ENCODE measurements at regions not wholly inside any gene's neighbourhood (a gene's known extent, or its start where the extent isn't known, plus 50 kb on each side); places are given as distances from the start of the nearest gene placed in this dataset.

GRCh38 chr4:11598591-11598990, 169.9 kb upstream of the HS3ST1 start:
- H3K27me3 Mint-ChIP-seq: no peaks in the 10 kb centered on the region
- DNase-seq (no peak), ATAC-seq (no peak)
- H3K4me1 Mint-ChIP-seq: no peaks in the 10 kb centered on the region
- no peaks in the 10 kb centered on the region for H3K9me3 Mint-ChIP-seq
- H3K27ac Mint-ChIP-seq: no peak overlapping the region
- H3K36me3 Mint-ChIP-seq (ENCODE audit: low read depth): no peaks in the 10 kb centered on the region
- H3K4me3 Mint-ChIP-seq: no peak overlapping the region

GRCh38 chr4:11597506-11597905, 168.8 kb upstream of the HS3ST1 start:
- Mint-ChIP-seq H3K4me3 (no peak overlapping the region), H3K27me3 (no peaks in the 10 kb centered on the region), H3K36me3 (ENCODE audit: low read depth) (no peaks in the 10 kb centered on the region), H3K9me3 (no peaks in the 10 kb centered on the region), H3K27ac (no peak overlapping the region), H3K4me1 (no peaks in the 10 kb centered on the region)
- no peak for ATAC-seq
- no peak for DNase-seq

- H3K4me3 Mint-ChIP-seq: no peak overlapping the region
- no peaks in the 10 kb centered on the region for H3K36me3 Mint-ChIP-seq (ENCODE audit: low read depth)
- H3K27me3 Mint-ChIP-seq: no peaks in the 10 kb centered on the region
- H3K9me3 Mint-ChIP-seq: no peaks in the 10 kb centered on the region
- no peaks in the 10 kb centered on the region for H3K4me1 Mint-ChIP-seq
- DNase-seq (no peak), ATAC-seq (no peak)
- H3K27ac Mint-ChIP-seq: no peak overlapping the region
Observed at GRCh38 chr4:11596989-11597388, 168.3 kb upstream of the HS3ST1 start.

DNA sequence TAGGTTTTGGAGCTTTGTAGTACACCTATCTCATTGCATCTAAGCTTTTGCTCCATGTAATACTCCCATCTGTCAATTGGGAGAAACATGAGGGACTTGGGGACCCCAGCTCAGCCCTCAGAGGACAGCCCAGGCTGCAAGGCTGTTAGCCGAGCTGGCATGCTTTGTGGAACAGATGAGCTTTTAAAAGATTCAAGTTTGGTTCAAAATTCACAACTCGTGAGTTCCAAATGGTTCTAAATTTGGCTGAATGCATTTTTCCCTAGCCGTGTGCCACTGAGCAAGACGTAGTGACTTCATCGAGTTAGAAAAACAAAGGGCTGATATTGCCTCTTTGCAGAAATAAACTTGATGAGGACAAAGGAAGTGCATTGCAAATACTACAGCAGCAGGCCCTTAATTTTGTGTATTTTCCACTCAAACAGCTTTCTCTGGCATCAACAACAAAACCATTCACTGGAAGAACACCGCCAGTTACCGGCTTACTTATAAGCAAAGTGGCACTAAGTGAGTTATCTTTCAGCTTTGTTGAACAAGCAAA, 165.0 kb upstream of the HS3ST1 start:
- H3K36me3 Mint-ChIP-seq (ENCODE audit: low read depth): no peaks in the 10 kb centered on the region
- no peak overlapping the region for H3K27ac Mint-ChIP-seq
- no peaks in the 10 kb centered on the region for H3K27me3 Mint-ChIP-seq
- DNase-seq (no peak), ATAC-seq (no peak)
- no peaks in the 10 kb centered on the region for H3K4me1 Mint-ChIP-seq
- no peak overlapping the region for H3K4me3 Mint-ChIP-seq
- no peaks in the 10 kb centered on the region for H3K9me3 Mint-ChIP-seq

DNA sequence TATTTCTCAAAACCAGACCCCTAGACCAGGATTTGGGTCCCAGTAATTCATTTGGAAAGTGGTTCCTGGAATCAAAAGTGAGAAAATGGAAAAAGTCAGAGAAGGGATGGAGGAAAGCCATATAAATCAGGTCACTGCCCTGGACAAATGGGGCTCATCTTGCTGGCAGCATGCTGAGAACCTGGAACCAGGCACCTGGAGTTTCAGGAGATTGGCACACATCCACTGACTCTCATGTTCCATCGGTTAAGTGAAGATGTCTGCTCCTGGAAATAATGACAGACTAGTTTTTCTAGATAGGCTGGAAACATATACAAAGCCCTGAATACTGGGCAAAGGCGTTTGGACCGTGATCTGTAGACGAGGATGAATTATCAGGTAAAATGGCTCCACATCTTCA, 163.6 kb upstream of the HS3ST1 start:
- Mint-ChIP-seq H3K27ac (no peak overlapping the region), H3K4me3 (no peak overlapping the region), H3K4me1 (no peaks in the 10 kb centered on the region), H3K9me3 (no peaks in the 10 kb centered on the region), H3K36me3 (ENCODE audit: low read depth) (no peaks in the 10 kb centered on the region), H3K27me3 (no peaks in the 10 kb centered on the region)
- no peak for ATAC-seq
- DNase-seq: no peak

GRCh38 chr4:11590132-11590531, 161.4 kb upstream of the HS3ST1 start:
- Mint-ChIP-seq H3K36me3 (ENCODE audit: low read depth) (no peaks in the 10 kb centered on the region), H3K9me3 (no peaks in the 10 kb centered on the region), H3K27ac (no peak overlapping the region), H3K4me3 (no peak overlapping the region), H3K27me3 (no peaks in the 10 kb centered on the region), H3K4me1 (no peaks in the 10 kb centered on the region)
- ATAC-seq: no peak
- no peak for DNase-seq

DNA sequence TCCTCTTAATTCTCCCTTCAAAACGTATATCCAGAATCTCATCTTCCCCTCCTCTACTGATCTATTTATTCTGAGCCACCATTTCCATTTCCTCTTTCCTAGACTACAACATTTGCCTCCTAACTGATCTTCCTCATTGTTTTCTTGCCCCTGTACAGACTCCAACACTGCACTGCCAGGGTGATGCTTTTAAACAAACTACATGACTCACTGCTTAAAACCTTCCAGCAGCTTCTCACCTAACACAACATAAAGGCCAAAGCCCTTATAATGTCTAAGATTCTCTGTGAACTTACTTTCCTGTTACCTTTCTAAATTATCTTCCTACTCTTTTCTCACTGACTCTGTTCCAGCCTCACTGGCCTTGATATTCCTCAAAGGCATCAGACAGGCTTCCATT, 161.0 kb upstream of the HS3ST1 start:
- Mint-ChIP-seq H3K4me1 (no peaks in the 10 kb centered on the region), H3K36me3 (ENCODE audit: low read depth) (no peaks in the 10 kb centered on the region), H3K4me3 (no peak overlapping the region), H3K27me3 (no peaks in the 10 kb centered on the region), H3K9me3 (no peaks in the 10 kb centered on the region), H3K27ac (no peak overlapping the region)
- no peak for ATAC-seq
- no peak for DNase-seq

- no peaks in the 10 kb centered on the region for H3K4me1 Mint-ChIP-seq
- H3K9me3 Mint-ChIP-seq: no peaks in the 10 kb centered on the region
- no peaks in the 10 kb centered on the region for H3K36me3 Mint-ChIP-seq (ENCODE audit: low read depth)
- no peak for ATAC-seq
- DNase-seq: no peak
- no peak overlapping the region for H3K4me3 Mint-ChIP-seq
- H3K27ac Mint-ChIP-seq: no peak overlapping the region
- no peaks in the 10 kb centered on the region for H3K27me3 Mint-ChIP-seq
Observed at GRCh38 chr4:11587797-11588196, 159.1 kb upstream of the HS3ST1 start.

DNA sequence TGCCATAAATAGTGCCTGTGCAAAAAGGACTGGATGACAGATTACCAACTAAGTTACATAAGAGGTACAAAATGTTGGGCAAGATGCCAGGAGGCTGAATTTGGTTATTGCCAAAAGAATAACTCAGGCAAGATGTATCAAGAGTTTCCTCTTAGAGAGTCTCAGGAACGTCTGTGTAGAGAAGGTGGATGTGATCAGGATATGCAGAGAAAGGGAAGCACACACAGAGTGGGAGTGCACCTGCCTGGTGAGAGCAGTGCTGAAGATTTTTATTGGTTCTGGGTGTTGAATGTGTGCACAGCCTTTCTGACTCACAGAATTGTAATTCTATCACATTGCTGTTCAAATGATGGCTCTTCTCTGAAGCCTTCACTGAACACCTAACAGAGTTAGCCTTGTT, 156.8 kb upstream of the HS3ST1 start:
- no peak for DNase-seq
- peaks cover 4% of the 10 kb centered on the region for H3K27me3 Mint-ChIP-seq
- H3K36me3 Mint-ChIP-seq (ENCODE audit: low read depth): no peaks in the 10 kb centered on the region
- ATAC-seq: no peak
- no peaks in the 10 kb centered on the region for H3K4me1 Mint-ChIP-seq
- H3K27ac Mint-ChIP-seq: no peak overlapping the region
- H3K4me3 Mint-ChIP-seq: no peak overlapping the region
- peaks cover 12% of the 10 kb centered on the region for H3K9me3 Mint-ChIP-seq

DNA sequence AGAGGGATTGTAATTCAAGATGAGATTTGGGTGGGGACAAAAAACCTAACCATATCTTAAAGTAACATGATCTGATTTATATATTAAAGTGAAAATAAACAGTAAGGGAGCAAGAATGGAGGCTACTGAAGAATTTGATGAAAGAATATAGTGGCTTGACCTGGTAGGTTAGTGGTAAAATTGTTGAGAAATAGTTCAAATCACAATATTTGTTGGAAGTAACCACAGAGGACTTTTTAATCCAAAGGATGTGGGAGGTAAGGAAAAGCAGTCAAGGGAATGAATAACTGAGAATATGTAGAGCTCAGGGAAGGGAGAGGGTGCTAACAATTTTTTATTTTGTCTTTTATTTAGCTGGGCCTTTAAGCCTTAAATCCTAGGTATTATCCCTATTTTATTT, 139.8 kb upstream of the HS3ST1 start:
- Mint-ChIP-seq H3K27ac (no peak overlapping the region), H3K27me3 (no peaks in the 10 kb centered on the region), H3K9me3 (no peaks in the 10 kb centered on the region), H3K4me1 (peaks cover 12% of the 10 kb centered on the region), H3K36me3 (ENCODE audit: low read depth) (no peaks in the 10 kb centered on the region), H3K4me3 (no peak overlapping the region)
- DNase-seq (no peak), ATAC-seq (no peak)

- Mint-ChIP-seq H3K36me3 (ENCODE audit: low read depth) (no peaks in the 10 kb centered on the region), H3K9me3 (no peaks in the 10 kb centered on the region), H3K4me1 (peaks cover 12% of the 10 kb centered on the region), H3K27me3 (no peaks in the 10 kb centered on the region), H3K27ac (no peak overlapping the region), H3K4me3 (no peak overlapping the region)
- DNase-seq (no peak), ATAC-seq (peak; percentile 54)
Observed at GRCh38 chr4:11566444-11567022, 137.8 kb upstream of the HS3ST1 start.

DNA sequence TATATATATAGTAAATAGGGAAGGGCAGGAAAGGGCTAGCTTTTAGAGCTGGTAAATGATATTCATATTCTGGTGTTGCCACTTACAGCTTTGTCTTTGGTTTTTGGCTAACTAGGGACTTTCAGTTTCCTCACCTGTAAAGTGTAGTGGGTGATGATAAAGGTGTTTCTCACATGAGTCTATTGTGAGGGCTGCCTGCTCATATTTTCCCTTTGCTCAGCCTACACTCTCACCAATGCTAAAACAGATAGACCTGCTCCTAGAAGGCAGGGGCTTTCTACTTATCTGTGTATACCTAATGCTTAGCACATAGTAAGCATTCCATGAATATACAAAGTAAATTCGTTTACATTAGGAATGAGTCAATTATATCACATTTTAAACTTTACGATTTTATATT, 137.2 kb upstream of the HS3ST1 start:
- Mint-ChIP-seq H3K27me3 (no peaks in the 10 kb centered on the region), H3K27ac (no peak overlapping the region), H3K4me3 (no peak overlapping the region), H3K9me3 (no peaks in the 10 kb centered on the region), H3K36me3 (ENCODE audit: low read depth) (no peaks in the 10 kb centered on the region), H3K4me1 (peaks cover 12% of the 10 kb centered on the region)
- peak; percentile 54 for ATAC-seq
- DNase-seq: no peak

- H3K9me3 Mint-ChIP-seq: no peaks in the 10 kb centered on the region
- H3K36me3 Mint-ChIP-seq (ENCODE audit: low read depth): no peaks in the 10 kb centered on the region
- H3K27me3 Mint-ChIP-seq: no peaks in the 10 kb centered on the region
- no peak overlapping the region for H3K4me3 Mint-ChIP-seq
- ATAC-seq (no peak), DNase-seq (no peak)
- peaks cover 12% of the 10 kb centered on the region for H3K4me1 Mint-ChIP-seq
- no peak overlapping the region for H3K27ac Mint-ChIP-seq
Observed at GRCh38 chr4:11565213-11565612, 136.5 kb upstream of the HS3ST1 start.

DNA sequence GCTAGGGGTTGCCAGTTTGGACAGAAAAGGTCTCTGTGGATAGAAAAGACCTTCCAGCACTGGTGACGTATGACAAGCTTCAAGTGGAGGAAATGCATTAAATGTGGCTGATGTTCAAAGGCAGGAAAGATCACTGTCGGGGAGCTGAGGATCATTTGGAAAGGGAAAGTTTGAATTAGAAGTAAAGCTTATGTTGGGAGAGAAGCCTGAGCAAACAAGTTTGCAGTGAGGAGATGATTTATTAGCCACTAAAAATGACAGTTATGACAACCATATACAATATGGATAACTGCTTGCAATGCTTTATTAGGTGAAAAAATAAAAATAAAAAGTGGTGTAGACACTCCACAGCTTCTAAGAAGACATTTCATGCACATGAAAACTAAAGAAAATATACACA, 135.3 kb upstream of the HS3ST1 start:
- DNase-seq (no peak), ATAC-seq (no peak)
- peaks cover 2% of the 10 kb centered on the region for H3K27me3 Mint-ChIP-seq
- no peaks in the 10 kb centered on the region for H3K9me3 Mint-ChIP-seq
- H3K4me1 Mint-ChIP-seq: peaks cover 12% of the 10 kb centered on the region
- H3K4me3 Mint-ChIP-seq: no peak overlapping the region
- no peaks in the 10 kb centered on the region for H3K36me3 Mint-ChIP-seq (ENCODE audit: low read depth)
- no peak overlapping the region for H3K27ac Mint-ChIP-seq

DNA sequence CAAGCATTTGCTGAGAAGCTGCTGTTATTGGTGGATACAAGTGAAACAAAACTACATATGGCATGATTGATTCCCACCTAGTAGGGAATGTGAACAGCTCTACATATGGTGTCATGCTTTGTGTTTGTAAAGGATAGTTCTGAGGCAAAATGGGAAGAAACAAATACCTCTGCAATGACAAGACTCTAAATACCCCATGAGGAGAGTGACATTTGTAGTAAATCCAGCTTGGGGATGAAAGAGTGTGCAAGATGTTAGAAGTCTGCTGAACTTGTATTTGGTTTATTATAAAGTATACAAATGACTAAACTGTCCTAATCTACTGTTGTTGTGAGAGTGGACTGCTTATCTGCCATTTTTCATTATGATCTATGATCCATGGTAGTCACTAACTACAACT, 120.8 kb upstream of the HS3ST1 start:
- no peak for DNase-seq
- H3K4me1 Mint-ChIP-seq: peaks cover 15% of the 10 kb centered on the region
- ATAC-seq: no peak
- H3K9me3 Mint-ChIP-seq: peaks cover 5% of the 10 kb centered on the region
- no peak overlapping the region for H3K27ac Mint-ChIP-seq
- H3K4me3 Mint-ChIP-seq: no peak overlapping the region
- H3K27me3 Mint-ChIP-seq: peaks cover 8% of the 10 kb centered on the region
- no peaks in the 10 kb centered on the region for H3K36me3 Mint-ChIP-seq (ENCODE audit: low read depth)

GRCh38 chr4:11548597-11549082, 119.9 kb upstream of the HS3ST1 start:
- H3K4me3 Mint-ChIP-seq: no peak overlapping the region
- H3K4me1 Mint-ChIP-seq: peaks cover 15% of the 10 kb centered on the region
- peaks cover 8% of the 10 kb centered on the region for H3K27me3 Mint-ChIP-seq
- peaks cover 5% of the 10 kb centered on the region for H3K9me3 Mint-ChIP-seq
- no peaks in the 10 kb centered on the region for H3K36me3 Mint-ChIP-seq (ENCODE audit: low read depth)
- DNase-seq (no peak), ATAC-seq (peak; percentile 85)
- no peak overlapping the region for H3K27ac Mint-ChIP-seq
